ENCODE measurements at regions not wholly inside any gene's neighbourhood (a gene's known extent, or its start where the extent isn't known, plus 50 kb on each side); places are given as distances from the start of the nearest gene placed in this dataset.

DNA sequence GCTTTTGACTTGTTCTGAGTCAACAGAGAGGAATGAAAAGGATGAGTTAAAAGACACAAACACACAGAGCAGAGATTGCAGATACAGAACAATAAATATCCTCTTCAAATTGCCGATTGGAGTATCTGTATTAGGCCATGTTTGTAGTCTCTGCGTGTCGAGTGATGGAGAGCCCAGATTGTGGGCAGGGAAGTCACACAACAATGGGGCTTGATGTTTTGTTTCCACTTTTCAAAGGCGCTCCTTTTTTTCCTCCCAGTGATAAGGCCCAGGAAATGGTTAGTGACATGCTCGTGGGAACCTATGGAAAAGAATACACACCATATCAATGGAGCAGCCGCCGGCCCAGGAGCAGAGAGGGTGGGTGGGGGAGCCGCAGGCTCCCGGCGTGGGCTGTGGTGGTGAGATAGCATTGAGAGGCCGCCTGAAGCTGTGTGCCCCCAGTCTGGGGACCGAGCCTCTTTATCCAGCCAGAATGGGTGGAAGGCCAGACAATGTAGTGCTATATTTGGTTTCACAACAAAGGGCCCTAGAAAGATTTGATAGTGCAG is 555.9 kb downstream of the INSC start:
- no peak overlapping the region for H4K8ac ChIP-seq (ENCODE audit: low read depth, low read length)
- H3K18ac ChIP-seq (ENCODE audit: low read length): no peak overlapping the region
- no peak overlapping the region for H3K56ac ChIP-seq (ENCODE audit: low read length)
- no peak overlapping the region for H3K23ac ChIP-seq (ENCODE audit: low read length)
- H3K4me3 ChIP-seq (ENCODE audit: low read length): no peak overlapping the region
- H3K9ac ChIP-seq (ENCODE audit: low read length): no peak overlapping the region
- H3K27ac ChIP-seq (ENCODE audit: low read depth, low read length): no peak overlapping the region
- no CpG with 5 or more reads among the region's 12 CpGs for WGBS (ENCODE audit: extremely low coverage, insufficient coverage, low lambda C conversion rate)
- no peak overlapping the region for H2BK120ac ChIP-seq (ENCODE audit: low read depth, low read length)
- no peak for DNase-seq
- H3K36me3 ChIP-seq (ENCODE audit: control insufficient read depth, insufficient read depth, low read length): no peaks in the 10 kb centered on the region
- H3K79me2 ChIP-seq (ENCODE audit: control insufficient read depth, insufficient read depth, low read length): no peaks in the 10 kb centered on the region
- H4K5ac ChIP-seq (ENCODE audit: low read length): no peak overlapping the region
- no peaks in the 10 kb centered on the region for H3K27me3 ChIP-seq (ENCODE audit: insufficient read depth, low read length, poor library complexity)
- H2BK15ac ChIP-seq (replicated peaks; ENCODE audit: low read depth): no peak overlapping the region
- H2AK5ac ChIP-seq (ENCODE audit: low read length): no peak overlapping the region
- H3K4me2 ChIP-seq (ENCODE audit: low read length): no peak overlapping the region
- no peak overlapping the region for H3K4ac ChIP-seq (ENCODE audit: low read depth, low read length)
- no peaks in the 10 kb centered on the region for H3K4me1 ChIP-seq (ENCODE audit: control insufficient read depth, low read depth, low read length)
- no peaks in the 10 kb centered on the region for H3K79me1 ChIP-seq (ENCODE audit: low read length)
- no peak overlapping the region for H2BK5ac ChIP-seq (ENCODE audit: low read length)

GRCh38 chr11:15671216-15671615 is 556.5 kb downstream of the INSC start:
- no peak overlapping the region for H4K5ac ChIP-seq (ENCODE audit: low read length)
- H3K36me3 ChIP-seq (ENCODE audit: control insufficient read depth, insufficient read depth, low read length): no peaks in the 10 kb centered on the region
- H3K56ac ChIP-seq (ENCODE audit: low read length): no peak overlapping the region
- H2BK120ac ChIP-seq (ENCODE audit: low read depth, low read length): no peak overlapping the region
- no peaks in the 10 kb centered on the region for H3K27me3 ChIP-seq (ENCODE audit: insufficient read depth, low read length, poor library complexity)
- no peak overlapping the region for H4K8ac ChIP-seq (ENCODE audit: low read depth, low read length)
- no peak overlapping the region for H3K4me2 ChIP-seq (ENCODE audit: low read length)
- no peak overlapping the region for H2BK15ac ChIP-seq (replicated peaks; ENCODE audit: low read depth)
- DNase-seq: no peak
- H3K27ac ChIP-seq (ENCODE audit: low read depth, low read length): no peak overlapping the region
- H3K18ac ChIP-seq (ENCODE audit: low read length): no peak overlapping the region
- no peaks in the 10 kb centered on the region for H3K4me1 ChIP-seq (ENCODE audit: control insufficient read depth, low read depth, low read length)
- H2BK5ac ChIP-seq (ENCODE audit: low read length): no peak overlapping the region
- H3K4me3 ChIP-seq (ENCODE audit: low read length): no peak overlapping the region
- H3K9ac ChIP-seq (ENCODE audit: low read length): no peak overlapping the region
- no peak overlapping the region for H2AK5ac ChIP-seq (ENCODE audit: low read length)
- no peaks in the 10 kb centered on the region for H3K79me1 ChIP-seq (ENCODE audit: low read length)
- no peak overlapping the region for H3K4ac ChIP-seq (ENCODE audit: low read depth, low read length)
- no peaks in the 10 kb centered on the region for H3K79me2 ChIP-seq (ENCODE audit: control insufficient read depth, insufficient read depth, low read length)
- no peak overlapping the region for H3K23ac ChIP-seq (ENCODE audit: low read length)

GRCh38 chr11:15672825-15673224 is 558.1 kb downstream of the INSC start:
- Histone ChIP-seq H3K4ac (ENCODE audit: low read depth, low read length) (no peak overlapping the region), H3K27me3 (ENCODE audit: insufficient read depth, low read length, poor library complexity) (no peaks in the 10 kb centered on the region), H3K36me3 (ENCODE audit: control insufficient read depth, insufficient read depth, low read length) (no peaks in the 10 kb centered on the region), H2BK120ac (ENCODE audit: low read depth, low read length) (no peak overlapping the region), H4K5ac (ENCODE audit: low read length) (no peak overlapping the region), H2BK5ac (ENCODE audit: low read length) (no peak overlapping the region), H3K4me2 (ENCODE audit: low read length) (no peak overlapping the region), H3K9ac (ENCODE audit: low read length) (no peak overlapping the region), H3K18ac (ENCODE audit: low read length) (no peak overlapping the region), H4K8ac (ENCODE audit: low read depth, low read length) (no peak overlapping the region), H3K27ac (ENCODE audit: low read depth, low read length) (no peak overlapping the region), H3K79me2 (ENCODE audit: control insufficient read depth, insufficient read depth, low read length) (no peaks in the 10 kb centered on the region), H3K4me1 (ENCODE audit: control insufficient read depth, low read depth, low read length) (no peaks in the 10 kb centered on the region), H2BK15ac (replicated peaks; ENCODE audit: low read depth) (no peak overlapping the region), H3K56ac (ENCODE audit: low read length) (no peak overlapping the region), H3K79me1 (ENCODE audit: low read length) (no peaks in the 10 kb centered on the region), H3K23ac (ENCODE audit: low read length) (no peak overlapping the region), H2AK5ac (ENCODE audit: low read length) (no peak overlapping the region), H3K4me3 (ENCODE audit: low read length) (no peak overlapping the region)
- DNase-seq: no peak
- no CpG with 5 or more reads among the region's 3 CpGs for WGBS (ENCODE audit: extremely low coverage, insufficient coverage, low lambda C conversion rate)

DNA sequence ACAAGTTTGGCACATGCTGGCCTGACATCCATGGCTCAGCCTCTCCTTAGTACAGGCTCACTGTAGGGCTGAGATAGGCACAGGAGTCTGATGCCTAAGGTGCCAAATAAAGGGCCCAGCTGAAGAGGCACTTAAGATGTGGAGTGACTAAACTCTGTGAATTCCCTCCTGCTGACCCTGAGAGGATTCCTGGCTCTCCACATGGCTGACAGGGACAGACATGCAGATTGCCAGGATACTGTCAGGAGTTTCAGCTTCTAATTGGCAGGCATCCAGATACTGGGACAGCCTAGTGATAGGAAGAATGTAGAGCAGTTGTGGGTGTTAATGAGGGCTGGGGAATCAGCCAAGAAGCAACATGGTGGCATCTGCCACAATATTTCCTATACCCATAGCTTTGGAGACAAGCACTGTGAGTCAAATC is 558.7 kb downstream of the INSC start:
- Histone ChIP-seq H3K4ac (ENCODE audit: low read depth, low read length) (no peak overlapping the region), H3K9ac (ENCODE audit: low read length) (no peak overlapping the region), H3K79me2 (ENCODE audit: control insufficient read depth, insufficient read depth, low read length) (no peaks in the 10 kb centered on the region), H2AK5ac (ENCODE audit: low read length) (no peak overlapping the region), H2BK120ac (ENCODE audit: low read depth, low read length) (no peak overlapping the region), H3K27ac (ENCODE audit: low read depth, low read length) (no peak overlapping the region), H4K5ac (ENCODE audit: low read length) (no peak overlapping the region), H2BK5ac (ENCODE audit: low read length) (no peak overlapping the region), H3K36me3 (ENCODE audit: control insufficient read depth, insufficient read depth, low read length) (no peaks in the 10 kb centered on the region), H3K79me1 (ENCODE audit: low read length) (no peaks in the 10 kb centered on the region), H3K4me3 (ENCODE audit: low read length) (no peak overlapping the region), H3K56ac (ENCODE audit: low read length) (no peak overlapping the region), H3K23ac (ENCODE audit: low read length) (no peak overlapping the region), H3K4me1 (ENCODE audit: control insufficient read depth, low read depth, low read length) (no peaks in the 10 kb centered on the region), H3K27me3 (ENCODE audit: insufficient read depth, low read length, poor library complexity) (no peaks in the 10 kb centered on the region), H3K4me2 (ENCODE audit: low read length) (no peak overlapping the region), H2BK15ac (replicated peaks; ENCODE audit: low read depth) (no peak overlapping the region), H3K18ac (ENCODE audit: low read length) (no peak overlapping the region), H4K8ac (ENCODE audit: low read depth, low read length) (no peak overlapping the region)
- peak; percentile 72 for DNase-seq

GRCh38 chr11:15674756-15675155 is 560.0 kb downstream of the INSC start:
- no peaks in the 10 kb centered on the region for H3K4me1 ChIP-seq (ENCODE audit: control insufficient read depth, low read depth, low read length)
- no peak for DNase-seq
- no peaks in the 10 kb centered on the region for H3K79me1 ChIP-seq (ENCODE audit: low read length)
- no peak overlapping the region for H2AK5ac ChIP-seq (ENCODE audit: low read length)
- no peak overlapping the region for H3K4me2 ChIP-seq (ENCODE audit: low read length)
- no peak overlapping the region for H4K5ac ChIP-seq (ENCODE audit: low read length)
- H3K79me2 ChIP-seq (ENCODE audit: control insufficient read depth, insufficient read depth, low read length): no peaks in the 10 kb centered on the region
- no CpG with 5 or more reads among the region's 1 CpG for WGBS (ENCODE audit: extremely low coverage, insufficient coverage, low lambda C conversion rate)
- H3K27me3 ChIP-seq (ENCODE audit: insufficient read depth, low read length, poor library complexity): no peaks in the 10 kb centered on the region
- no peaks in the 10 kb centered on the region for H3K36me3 ChIP-seq (ENCODE audit: control insufficient read depth, insufficient read depth, low read length)
- no peak overlapping the region for H3K4ac ChIP-seq (ENCODE audit: low read depth, low read length)
- H3K23ac ChIP-seq (ENCODE audit: low read length): no peak overlapping the region
- H3K4me3 ChIP-seq (ENCODE audit: low read length): no peak overlapping the region
- H2BK120ac ChIP-seq (ENCODE audit: low read depth, low read length): no peak overlapping the region
- H4K8ac ChIP-seq (ENCODE audit: low read depth, low read length): no peak overlapping the region
- H3K9ac ChIP-seq (ENCODE audit: low read length): no peak overlapping the region
- H3K56ac ChIP-seq (ENCODE audit: low read length): no peak overlapping the region
- no peak overlapping the region for H2BK5ac ChIP-seq (ENCODE audit: low read length)
- no peak overlapping the region for H3K18ac ChIP-seq (ENCODE audit: low read length)
- H3K27ac ChIP-seq (ENCODE audit: low read depth, low read length): no peak overlapping the region
- H2BK15ac ChIP-seq (replicated peaks; ENCODE audit: low read depth): no peak overlapping the region

DNA sequence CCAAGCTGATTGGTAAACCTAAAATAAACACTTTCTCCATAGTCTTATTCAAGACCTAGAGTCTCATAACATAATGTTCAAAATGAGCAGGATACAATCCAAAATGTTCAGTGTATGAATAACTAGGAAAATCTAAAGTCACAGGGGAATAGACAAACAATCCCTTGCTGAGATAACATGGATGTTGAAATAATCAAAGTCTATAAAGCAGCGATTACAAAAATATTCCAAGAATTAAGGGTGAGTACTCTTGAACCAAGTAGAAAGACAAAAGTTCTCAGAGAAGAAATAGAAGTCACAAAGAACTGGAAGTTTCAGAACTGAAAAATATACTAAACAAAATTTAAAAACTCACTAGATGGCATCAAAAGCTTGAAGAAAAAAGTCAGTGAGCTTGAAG is 561.0 kb downstream of the INSC start:
- H3K4ac ChIP-seq (ENCODE audit: low read depth, low read length): no peak overlapping the region
- H3K79me1 ChIP-seq (ENCODE audit: low read length): no peaks in the 10 kb centered on the region
- no CpG with 5 or more reads among the region's 1 CpG for WGBS (ENCODE audit: extremely low coverage, insufficient coverage, low lambda C conversion rate)
- no peak overlapping the region for H2BK120ac ChIP-seq (ENCODE audit: low read depth, low read length)
- H3K27me3 ChIP-seq (ENCODE audit: insufficient read depth, low read length, poor library complexity): no peaks in the 10 kb centered on the region
- H3K4me3 ChIP-seq (ENCODE audit: low read length): no peak overlapping the region
- DNase-seq: no peak
- H3K56ac ChIP-seq (ENCODE audit: low read length): no peak overlapping the region
- no peak overlapping the region for H3K27ac ChIP-seq (ENCODE audit: low read depth, low read length)
- H3K18ac ChIP-seq (ENCODE audit: low read length): no peak overlapping the region
- H3K4me2 ChIP-seq (ENCODE audit: low read length): no peak overlapping the region
- H2AK5ac ChIP-seq (ENCODE audit: low read length): no peak overlapping the region
- H3K9ac ChIP-seq (ENCODE audit: low read length): no peak overlapping the region
- no peaks in the 10 kb centered on the region for H3K79me2 ChIP-seq (ENCODE audit: control insufficient read depth, insufficient read depth, low read length)
- no peak overlapping the region for H2BK15ac ChIP-seq (replicated peaks; ENCODE audit: low read depth)
- no peaks in the 10 kb centered on the region for H3K4me1 ChIP-seq (ENCODE audit: control insufficient read depth, low read depth, low read length)
- H2BK5ac ChIP-seq (ENCODE audit: low read length): no peak overlapping the region
- no peak overlapping the region for H4K8ac ChIP-seq (ENCODE audit: low read depth, low read length)
- H3K23ac ChIP-seq (ENCODE audit: low read length): no peak overlapping the region
- no peak overlapping the region for H4K5ac ChIP-seq (ENCODE audit: low read length)
- no peaks in the 10 kb centered on the region for H3K36me3 ChIP-seq (ENCODE audit: control insufficient read depth, insufficient read depth, low read length)
